ENCODE measurements at regions not wholly inside any gene's neighbourhood (a gene's known extent, or its start where the extent isn't known, plus 50 kb on each side); places are given as distances from the start of the nearest gene placed in this dataset.

DNA sequence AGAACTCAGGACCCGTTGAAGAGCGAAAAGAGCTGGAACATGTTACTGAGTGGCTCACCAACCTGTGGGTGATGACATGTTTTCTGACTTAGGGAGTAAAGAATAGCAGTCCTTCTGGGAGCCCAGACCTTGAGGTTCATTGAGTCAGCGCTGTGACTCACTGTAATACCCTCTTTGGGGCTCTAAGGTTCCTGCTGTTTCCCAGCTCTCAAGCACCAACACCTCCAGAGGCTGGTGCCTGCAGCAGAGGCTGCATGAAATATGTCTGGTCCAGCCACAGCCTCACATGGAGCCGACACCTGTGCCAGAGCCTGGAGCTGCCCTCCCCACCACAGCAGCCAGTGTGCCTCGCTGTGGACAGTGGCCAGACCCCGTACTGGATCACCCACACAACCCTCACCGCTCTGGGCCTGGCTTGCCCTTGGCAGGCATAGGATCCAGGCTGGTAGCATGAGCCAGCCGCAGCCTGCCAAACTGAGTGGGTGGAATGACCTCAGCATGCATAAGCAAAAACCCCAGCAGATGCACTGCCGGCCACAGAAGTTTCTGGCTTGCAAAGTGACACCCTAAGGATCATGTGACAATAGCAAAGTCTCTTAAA is 143.5 kb upstream of the MRPS30 start:
- TF ChIP-seq EGR1 (IDR thresholded peaks at IDR 0.05) (no peak), YY1 (IDR thresholded peaks at IDR 0.05; ENCODE audit: low read depth) (no peak), NFIC (IDR thresholded peaks at IDR 0.05) (no peak), CEBPB (IDR thresholded peaks at IDR 0.05) (no peak), TCF12 (IDR thresholded peaks at IDR 0.05; ENCODE audit: low read depth) (no peak)
- TF ChIP-seq, protein P1, sequence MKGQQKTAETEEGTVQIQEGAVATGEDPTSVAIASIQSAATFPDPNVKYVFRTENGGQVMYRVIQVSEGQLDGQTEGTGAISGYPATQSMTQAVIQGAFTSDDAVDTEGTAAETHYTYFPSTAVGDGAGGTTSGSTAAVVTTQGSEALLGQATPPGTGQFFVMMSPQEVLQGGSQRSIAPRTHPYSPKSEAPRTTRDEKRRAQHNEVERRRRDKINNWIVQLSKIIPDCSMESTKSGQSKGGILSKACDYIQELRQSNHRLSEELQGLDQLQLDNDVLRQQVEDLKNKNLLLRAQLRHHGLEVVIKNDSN (IDR thresholded peaks at IDR 0.05): no peak
- TF ChIP-seq, protein P2, sequence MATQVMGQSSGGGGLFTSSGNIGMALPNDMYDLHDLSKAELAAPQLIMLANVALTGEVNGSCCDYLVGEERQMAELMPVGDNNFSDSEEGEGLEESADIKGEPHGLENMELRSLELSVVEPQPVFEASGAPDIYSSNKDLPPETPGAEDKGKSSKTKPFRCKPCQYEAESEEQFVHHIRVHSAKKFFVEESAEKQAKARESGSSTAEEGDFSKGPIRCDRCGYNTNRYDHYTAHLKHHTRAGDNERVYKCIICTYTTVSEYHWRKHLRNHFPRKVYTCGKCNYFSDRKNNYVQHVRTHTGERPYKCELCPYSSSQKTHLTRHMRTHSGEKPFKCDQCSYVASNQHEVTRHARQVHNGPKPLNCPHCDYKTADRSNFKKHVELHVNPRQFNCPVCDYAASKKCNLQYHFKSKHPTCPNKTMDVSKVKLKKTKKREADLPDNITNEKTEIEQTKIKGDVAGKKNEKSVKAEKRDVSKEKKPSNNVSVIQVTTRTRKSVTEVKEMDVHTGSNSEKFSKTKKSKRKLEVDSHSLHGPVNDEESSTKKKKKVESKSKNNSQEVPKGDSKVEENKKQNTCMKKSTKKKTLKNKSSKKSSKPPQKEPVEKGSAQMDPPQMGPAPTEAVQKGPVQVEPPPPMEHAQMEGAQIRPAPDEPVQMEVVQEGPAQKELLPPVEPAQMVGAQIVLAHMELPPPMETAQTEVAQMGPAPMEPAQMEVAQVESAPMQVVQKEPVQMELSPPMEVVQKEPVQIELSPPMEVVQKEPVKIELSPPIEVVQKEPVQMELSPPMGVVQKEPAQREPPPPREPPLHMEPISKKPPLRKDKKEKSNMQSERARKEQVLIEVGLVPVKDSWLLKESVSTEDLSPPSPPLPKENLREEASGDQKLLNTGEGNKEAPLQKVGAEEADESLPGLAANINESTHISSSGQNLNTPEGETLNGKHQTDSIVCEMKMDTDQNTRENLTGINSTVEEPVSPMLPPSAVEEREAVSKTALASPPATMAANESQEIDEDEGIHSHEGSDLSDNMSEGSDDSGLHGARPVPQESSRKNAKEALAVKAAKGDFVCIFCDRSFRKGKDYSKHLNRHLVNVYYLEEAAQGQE (IDR thresholded peaks at IDR 0.05; ENCODE audit: low read depth): no peak

DNA sequence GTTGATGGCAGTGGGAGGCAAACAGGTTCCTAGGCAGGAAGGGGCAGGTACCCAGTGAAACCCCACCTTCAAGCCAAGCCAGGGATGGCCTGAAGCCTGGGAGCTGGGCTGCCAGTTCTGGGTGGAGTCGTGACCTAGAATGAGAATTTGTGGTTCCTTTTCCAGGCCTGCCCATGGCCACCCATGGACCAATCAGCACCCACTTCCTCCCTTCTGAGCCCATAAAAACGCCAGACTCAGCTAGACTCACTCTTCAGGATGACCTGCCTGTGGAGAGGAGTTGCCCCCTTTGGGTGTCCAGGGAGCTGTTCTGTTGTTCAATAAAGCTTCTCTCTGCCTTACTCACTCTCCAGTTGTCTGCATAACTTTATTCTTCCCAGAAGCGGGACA is 144.0 kb upstream of the MRPS30 start:
- TF ChIP-seq MAX (IDR thresholded peaks at IDR 0.05) (no peak), CEBPB (IDR thresholded peaks at IDR 0.05) (no peak), EP300 (IDR thresholded peaks at IDR 0.05; ENCODE audit: borderline replicate concordance) (no peak), RAD21 (IDR thresholded peaks at IDR 0.05; ENCODE audit: low read depth) (no peak), TAF1 (IDR thresholded peaks at IDR 0.05; ENCODE audit: low read depth) (no peak), TEAD4 (IDR thresholded peaks at IDR 0.05) (no peak), FOXM1 (IDR thresholded peaks at IDR 0.05; ENCODE audit: borderline replicate concordance, low read depth) (no peak), CREB1 (IDR thresholded peaks at IDR 0.05; ENCODE audit: low read depth) (no peak), YY1 (IDR thresholded peaks at IDR 0.05; ENCODE audit: low read depth) (no peak), EGR1 (IDR thresholded peaks at IDR 0.05) (no peak)
- TF ChIP-seq, protein P1 (IDR thresholded peaks at IDR 0.05): no peak

DNA sequence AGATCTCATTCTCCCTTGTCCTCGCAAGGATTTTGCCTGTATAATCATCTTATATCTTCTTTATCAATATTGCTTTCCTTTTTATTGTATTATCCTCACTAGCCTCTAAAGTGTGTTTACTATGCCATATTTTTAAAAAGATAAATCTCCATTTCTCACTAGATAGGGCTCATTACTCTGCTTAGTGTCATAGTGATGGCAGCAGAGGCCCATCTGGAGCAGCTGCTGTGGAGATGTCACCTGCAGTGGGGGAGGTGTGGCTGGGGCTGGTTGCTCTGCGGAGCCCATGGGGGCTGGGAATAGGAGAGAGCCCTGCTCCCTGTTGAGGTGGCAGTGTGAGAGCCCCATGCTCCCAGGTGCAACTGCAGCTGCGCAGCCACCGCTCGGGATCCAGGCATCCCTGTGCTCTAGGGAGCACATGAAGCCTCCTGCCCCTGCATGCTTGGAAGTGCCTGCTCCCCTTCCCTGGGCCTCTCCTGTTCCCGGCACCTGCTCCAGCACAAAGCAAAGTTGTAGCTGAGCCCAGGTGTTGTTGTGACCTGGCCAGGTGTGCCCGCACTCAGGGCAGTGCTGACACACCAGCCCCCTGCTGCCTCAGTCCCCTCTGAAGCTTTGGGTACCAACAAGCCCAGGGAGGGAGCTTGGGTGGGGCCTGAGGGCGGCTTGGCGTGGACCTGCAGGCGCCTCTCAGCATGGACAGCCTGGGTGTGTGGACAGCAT is 144.6 kb upstream of the MRPS30 start:
- TF ChIP-seq, protein P1 (IDR thresholded peaks at IDR 0.05): no peak
- TF ChIP-seq CEBPB (IDR thresholded peaks at IDR 0.05) (no peak), MAX (IDR thresholded peaks at IDR 0.05) (no peak), NFIC (IDR thresholded peaks at IDR 0.05) (no peak), TAF1 (IDR thresholded peaks at IDR 0.05; ENCODE audit: low read depth) (no peak), EP300 (IDR thresholded peaks at IDR 0.05; ENCODE audit: borderline replicate concordance) (no peak), EGR1 (IDR thresholded peaks at IDR 0.05) (no peak), TEAD4 (IDR thresholded peaks at IDR 0.05) (no peak), YY1 (IDR thresholded peaks at IDR 0.05; ENCODE audit: low read depth) (no peak), FOXM1 (IDR thresholded peaks at IDR 0.05; ENCODE audit: borderline replicate concordance, low read depth) (no peak), TCF12 (IDR thresholded peaks at IDR 0.05; ENCODE audit: low read depth) (no peak), CREB1 (IDR thresholded peaks at IDR 0.05; ENCODE audit: low read depth) (no peak), ZBTB7A (IDR thresholded peaks at IDR 0.05; ENCODE audit: low read depth) (no peak), RAD21 (IDR thresholded peaks at IDR 0.05; ENCODE audit: low read depth) (no peak)
- TF ChIP-seq, protein P2 (IDR thresholded peaks at IDR 0.05; ENCODE audit: low read depth): no peak

DNA sequence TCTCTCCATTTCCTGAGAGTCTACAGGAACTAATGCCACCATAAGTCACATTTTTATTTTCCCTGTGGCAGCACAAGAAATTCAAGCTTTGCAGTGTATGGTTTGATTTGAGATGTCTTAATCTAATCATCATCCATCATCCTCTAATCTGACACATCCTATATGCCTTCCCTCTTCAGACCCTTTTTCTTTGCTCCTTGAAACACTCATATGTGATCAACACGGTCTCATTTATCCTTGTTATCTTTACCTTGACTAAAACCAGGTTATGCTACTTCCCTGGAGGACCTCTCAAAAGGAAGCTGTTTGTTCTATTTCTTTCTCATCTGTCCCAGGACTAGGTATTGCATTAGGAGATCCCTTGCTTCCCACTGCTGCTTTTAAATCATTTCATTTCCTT is 146.9 kb upstream of the MRPS30 start:
- TF ChIP-seq TEAD4 (IDR thresholded peaks at IDR 0.05) (no peak), CEBPB (IDR thresholded peaks at IDR 0.05) (no peak), MAX (IDR thresholded peaks at IDR 0.05) (no peak), NFIC (IDR thresholded peaks at IDR 0.05) (no peak), EP300 (IDR thresholded peaks at IDR 0.05; ENCODE audit: borderline replicate concordance) (no peak), FOXM1 (IDR thresholded peaks at IDR 0.05; ENCODE audit: borderline replicate concordance, low read depth) (no peak), ZBTB7A (IDR thresholded peaks at IDR 0.05; ENCODE audit: low read depth) (no peak)
- TF ChIP-seq, protein P2 (IDR thresholded peaks at IDR 0.05; ENCODE audit: low read depth): no peak
- TF ChIP-seq, protein P1 (IDR thresholded peaks at IDR 0.05): no peak
